ENCODE measurements at regions not wholly inside any gene's neighbourhood (a gene's known extent, or its start where the extent isn't known, plus 50 kb on each side); places are given as distances from the start of the nearest gene placed in this dataset.

DNA sequence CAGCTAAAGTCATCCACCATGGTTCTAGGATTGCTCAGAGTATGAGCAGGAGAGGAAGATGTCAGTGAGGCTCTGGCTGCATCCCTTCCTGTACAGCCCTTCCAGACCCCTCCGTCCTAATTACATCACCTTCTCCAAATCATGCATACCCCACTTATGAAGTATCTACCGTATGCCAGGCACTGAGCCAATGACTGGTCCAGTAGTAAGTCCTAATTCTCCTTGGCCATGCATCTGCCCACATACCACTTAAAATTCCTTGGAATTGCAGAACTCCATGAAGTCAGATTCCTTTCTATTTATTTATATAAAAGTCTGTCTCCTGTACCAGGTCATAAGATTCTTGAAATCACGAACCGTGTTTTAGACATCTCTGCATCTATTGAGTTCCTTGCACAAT lies 106.1 kb downstream of the SEC16B start:
- DNase-seq (ENCODE audit: low read depth in 1 of 2, low spot score in 2 of 2), result no peak
- no peaks in the 10 kb centered on the region for H3K36me3 ChIP-seq
- peaks cover 3% of the 10 kb centered on the region; the same call in 1 of the 2 replicates for H3K9me3 ChIP-seq (replicated peaks)
- peaks cover 29% of the 10 kb centered on the region for H3K4me1 ChIP-seq (replicated peaks)
- H3K27me3 ChIP-seq (replicated peaks), result no peaks in the 10 kb centered on the region
- H3K4me3 ChIP-seq, result no peak overlapping the region
- H3K27ac ChIP-seq, result no peak overlapping the region

DNA sequence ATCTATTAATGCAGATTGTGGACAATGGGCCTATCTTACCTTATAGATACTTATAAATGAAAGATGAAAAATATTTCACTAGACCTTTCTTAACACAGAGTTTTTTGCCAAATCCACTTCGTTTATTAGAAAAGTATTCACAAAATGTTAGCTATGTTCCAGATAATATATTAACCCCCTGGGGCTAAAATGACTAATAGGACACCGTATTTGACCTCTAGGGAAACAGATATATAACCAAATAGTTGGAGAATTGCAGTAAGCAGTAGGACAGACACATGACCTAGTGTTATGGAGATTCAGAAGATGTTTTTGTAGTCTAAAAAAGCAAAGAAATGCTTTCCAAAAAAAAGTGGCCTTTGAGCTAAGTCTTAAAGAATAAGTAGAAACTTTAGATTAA lies 106.9 kb downstream of the SEC16B start:
- Histone ChIP-seq H3K9me3 (replicated peaks) (peaks cover 3% of the 10 kb centered on the region; the same call in 1 of the 2 replicates), H3K27ac (no peak overlapping the region), H3K4me3 (no peak overlapping the region), H3K36me3 (no peaks in the 10 kb centered on the region), H3K27me3 (replicated peaks) (no peaks in the 10 kb centered on the region), H3K4me1 (replicated peaks) (peaks cover 31% of the 10 kb centered on the region)
- DNase-seq (ENCODE audit: low read depth in 1 of 2, low spot score in 2 of 2), result no peak

DNA sequence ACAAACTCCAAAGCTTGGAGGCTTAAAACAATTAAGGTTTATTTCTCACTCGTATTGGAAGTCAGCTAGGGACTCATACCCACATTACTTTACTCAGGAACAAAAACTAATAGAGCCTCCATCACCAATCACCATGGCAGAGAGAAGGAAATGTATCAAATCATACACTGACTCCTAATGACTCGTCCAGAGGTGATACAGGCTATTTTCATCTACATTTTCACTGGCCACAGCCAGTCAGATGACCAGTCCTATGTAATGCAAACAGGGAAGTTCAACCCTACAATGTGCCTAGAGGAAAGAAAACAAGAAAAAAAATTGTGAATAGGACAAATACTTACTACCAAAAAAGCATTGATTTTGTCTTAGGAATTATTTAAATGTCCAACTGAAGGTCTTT lies 110.3 kb downstream of the SEC16B start:
- H3K36me3 ChIP-seq, result no peaks in the 10 kb centered on the region
- no peaks in the 10 kb centered on the region for H3K27me3 ChIP-seq (replicated peaks)
- no peak for DNase-seq (ENCODE audit: low read depth in 1 of 2, low spot score in 2 of 2)
- no peak overlapping the region for H3K4me3 ChIP-seq
- H3K9me3 ChIP-seq (replicated peaks), result peaks cover 3% of the 10 kb centered on the region; the same call in 1 of the 2 replicates
- H3K4me1 ChIP-seq (replicated peaks), result peaks cover 15% of the 10 kb centered on the region
- no peak overlapping the region for H3K27ac ChIP-seq

DNA sequence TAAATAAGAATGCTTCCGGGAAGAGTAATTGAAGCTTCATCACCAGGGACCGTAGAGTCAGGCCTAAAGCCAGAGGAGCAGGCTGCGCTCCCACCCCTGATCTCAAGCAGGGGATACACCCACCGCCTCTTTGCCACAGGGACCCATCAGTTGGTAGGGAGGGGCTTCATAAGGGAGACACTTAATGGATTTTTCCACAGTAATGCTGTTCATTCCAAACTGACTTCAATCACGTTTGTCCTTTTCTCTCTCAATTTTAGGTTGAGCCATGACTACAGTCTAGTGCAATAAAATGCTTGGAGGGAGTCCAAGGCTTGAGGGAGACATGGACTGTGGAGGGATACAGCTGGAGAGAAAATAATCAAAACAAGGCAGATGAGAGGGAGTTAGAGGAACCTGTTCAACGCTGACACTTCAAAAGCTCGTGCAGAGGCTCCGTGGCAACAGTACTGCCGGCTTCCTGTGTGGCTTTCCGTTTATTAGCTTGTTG lies 111.5 kb downstream of the SEC16B start:
- Histone ChIP-seq H3K27me3 (replicated peaks) (no peaks in the 10 kb centered on the region), H3K9me3 (replicated peaks) (no peaks in the 10 kb centered on the region; the same call in 1 of the 2 replicates), H3K36me3 (no peaks in the 10 kb centered on the region), H3K4me1 (replicated peaks) (peaks cover 7% of the 10 kb centered on the region; the same call in 1 of the 2 replicates), H3K4me3 (no peak overlapping the region), H3K27ac (no peak overlapping the region)
- no peak for DNase-seq (ENCODE audit: low read depth in 1 of 2, low spot score in 2 of 2)

DNA sequence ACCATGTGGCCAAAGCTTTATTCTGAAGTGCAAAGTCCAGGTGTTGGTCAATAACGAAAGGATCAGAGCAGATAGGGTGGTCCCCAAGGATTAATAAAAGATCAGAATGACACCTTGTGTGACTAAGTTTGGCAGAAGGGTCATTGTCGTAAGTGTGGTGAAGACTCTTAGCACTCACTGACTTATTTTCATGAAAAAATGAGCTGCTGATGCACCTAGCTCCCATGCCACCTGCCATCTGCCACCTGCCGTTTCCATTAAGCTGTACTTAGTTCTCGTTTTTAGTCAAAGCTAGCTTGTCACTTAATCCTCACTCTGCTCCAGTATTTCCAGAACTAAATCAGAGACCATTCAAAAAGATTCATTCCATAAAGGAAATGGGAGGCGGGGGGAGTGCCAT lies 112.6 kb downstream of the SEC16B start:
- Histone ChIP-seq H3K4me1 (replicated peaks) (peaks cover 7% of the 10 kb centered on the region; the same call in 1 of the 2 replicates), H3K9me3 (replicated peaks) (no peaks in the 10 kb centered on the region), H3K27ac (no peak overlapping the region), H3K36me3 (no peaks in the 10 kb centered on the region), H3K27me3 (replicated peaks) (no peaks in the 10 kb centered on the region; the same call in 1 of the 2 replicates), H3K4me3 (no peak overlapping the region)
- no peak for DNase-seq (ENCODE audit: low read depth in 1 of 2, low spot score in 2 of 2)

DNA sequence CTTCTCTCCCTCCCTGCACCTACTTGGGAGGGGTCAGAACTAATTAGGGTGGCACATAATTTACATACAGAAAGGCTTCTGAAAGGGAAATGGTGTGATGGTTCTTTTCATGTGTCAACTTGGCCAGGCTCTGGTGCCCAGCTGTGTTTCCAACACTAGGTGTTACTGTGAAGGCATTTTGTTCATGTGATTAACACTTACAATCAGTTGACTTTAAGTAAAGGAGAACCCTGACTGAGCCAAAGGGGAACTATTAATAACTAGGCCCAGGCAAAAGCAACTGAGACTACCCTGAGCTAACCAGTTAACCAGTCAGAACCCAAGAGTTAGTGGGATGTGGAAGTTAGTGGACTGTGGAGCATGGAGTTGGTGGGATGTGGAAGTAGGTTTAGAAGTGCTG lies 114.9 kb downstream of the SEC16B start:
- Histone ChIP-seq H3K27me3 (replicated peaks) (no peaks in the 10 kb centered on the region; the same call in 1 of the 2 replicates), H3K9me3 (replicated peaks) (no peaks in the 10 kb centered on the region), H3K4me1 (replicated peaks) (peaks cover 7% of the 10 kb centered on the region; the same call in 1 of the 2 replicates), H3K4me3 (no peak overlapping the region), H3K36me3 (no peaks in the 10 kb centered on the region), H3K27ac (no peak overlapping the region)
- no peak for DNase-seq (ENCODE audit: low read depth in 1 of 2, low spot score in 2 of 2)

DNA sequence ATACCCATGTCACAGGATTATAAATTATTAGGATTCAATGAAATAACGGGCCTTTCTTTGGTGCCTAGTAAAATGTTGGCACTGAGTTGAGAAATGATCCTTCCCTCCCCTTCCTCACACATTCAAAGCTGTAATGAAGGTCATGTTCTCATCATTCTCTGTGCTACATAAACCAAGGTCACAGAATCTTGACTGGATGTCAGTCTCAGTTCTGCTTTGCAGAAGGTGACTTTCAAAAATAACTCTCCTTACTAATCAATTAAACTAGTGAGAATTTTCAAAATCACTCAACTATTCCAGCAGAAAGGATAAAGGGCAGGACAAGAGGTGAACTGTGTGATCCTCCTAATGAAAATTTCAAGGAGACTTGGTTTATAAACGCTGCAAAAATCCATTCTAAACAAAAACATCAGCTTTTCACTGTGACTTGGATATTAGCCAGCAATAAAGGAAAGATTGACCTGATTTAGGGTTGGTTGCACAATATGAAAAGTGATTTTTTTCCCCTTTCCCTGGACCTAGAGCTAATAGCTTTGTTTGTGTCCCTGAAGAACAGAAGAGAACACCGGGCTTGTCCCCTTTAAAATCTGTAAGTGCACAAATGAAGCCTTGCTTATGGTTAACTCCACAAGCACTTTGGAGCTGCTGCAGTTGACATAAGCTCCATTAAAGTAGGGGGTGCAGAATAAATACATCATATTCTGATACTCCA lies 120.1 kb downstream of the SEC16B start:
- Histone ChIP-seq H3K27me3 (replicated peaks) (no peaks in the 10 kb centered on the region; the same call in 1 of the 2 replicates), H3K4me1 (replicated peaks) (peaks cover 21% of the 10 kb centered on the region), H3K36me3 (no peaks in the 10 kb centered on the region), H3K4me3 (no peak overlapping the region), H3K9me3 (replicated peaks) (peaks cover 8% of the 10 kb centered on the region; the same call in 1 of the 2 replicates), H3K27ac (no peak overlapping the region)
- no peak for DNase-seq (ENCODE audit: low read depth in 1 of 2, low spot score in 2 of 2)

DNA sequence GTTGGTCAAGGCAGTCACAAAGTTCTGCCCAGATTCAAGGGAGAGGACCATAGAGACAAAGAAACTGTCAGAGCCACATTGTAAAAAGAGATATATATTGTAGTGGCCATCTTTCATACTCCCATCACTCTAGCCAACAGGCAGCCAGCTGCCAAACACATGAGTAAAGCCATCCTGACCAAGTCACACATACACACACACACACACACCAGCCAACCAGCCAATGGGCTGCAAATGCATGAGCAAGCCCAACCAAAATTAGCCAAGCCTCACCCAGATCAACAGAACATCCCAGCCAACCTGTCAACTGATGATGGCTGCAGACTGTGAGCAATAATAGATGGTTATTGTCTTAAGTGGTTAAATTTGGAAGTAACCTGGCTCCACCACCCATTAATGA lies 120.7 kb downstream of the SEC16B start:
- H3K36me3 ChIP-seq, result no peaks in the 10 kb centered on the region
- H3K27ac ChIP-seq, result peak overlapping the region; percentile 20; the same call in 1 of the 2 replicates
- H3K4me1 ChIP-seq (replicated peaks), result peaks cover 21% of the 10 kb centered on the region
- H3K4me3 ChIP-seq, result no peak overlapping the region
- peaks cover 8% of the 10 kb centered on the region; the same call in 1 of the 2 replicates for H3K9me3 ChIP-seq (replicated peaks)
- no peaks in the 10 kb centered on the region; the same call in 1 of the 2 replicates for H3K27me3 ChIP-seq (replicated peaks)
- DNase-seq (ENCODE audit: low read depth in 1 of 2, low spot score in 2 of 2), result no peak

DNA sequence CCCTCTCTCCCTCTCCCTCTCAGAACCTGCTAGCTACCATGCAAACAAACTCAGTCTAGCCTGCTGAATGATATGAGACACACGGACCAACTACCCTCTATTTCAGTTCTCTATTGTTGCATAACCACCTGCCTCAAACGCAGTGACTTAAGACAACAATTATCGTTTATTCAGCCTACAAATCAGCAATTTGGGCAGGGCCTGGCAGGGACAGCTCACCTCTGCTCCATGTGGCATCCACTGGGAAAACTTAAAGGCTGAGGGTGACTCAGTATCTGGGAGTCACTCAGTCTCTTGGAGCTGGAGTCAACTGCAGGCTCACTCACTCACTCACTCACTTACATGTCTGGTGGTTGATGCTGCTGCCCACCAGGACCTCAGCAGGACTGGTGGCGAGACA lies 121.3 kb downstream of the SEC16B start:
- Histone ChIP-seq H3K9me3 (replicated peaks) (peaks cover 8% of the 10 kb centered on the region; the same call in 1 of the 2 replicates), H3K36me3 (no peaks in the 10 kb centered on the region), H3K27ac (peak overlapping the region; percentile 56), H3K4me1 (replicated peaks) (peaks cover 21% of the 10 kb centered on the region), H3K4me3 (no peak overlapping the region), H3K27me3 (replicated peaks) (no peaks in the 10 kb centered on the region; the same call in 1 of the 2 replicates)
- DNase-seq (ENCODE audit: low read depth in 1 of 2, low spot score in 2 of 2), result no peak

DNA sequence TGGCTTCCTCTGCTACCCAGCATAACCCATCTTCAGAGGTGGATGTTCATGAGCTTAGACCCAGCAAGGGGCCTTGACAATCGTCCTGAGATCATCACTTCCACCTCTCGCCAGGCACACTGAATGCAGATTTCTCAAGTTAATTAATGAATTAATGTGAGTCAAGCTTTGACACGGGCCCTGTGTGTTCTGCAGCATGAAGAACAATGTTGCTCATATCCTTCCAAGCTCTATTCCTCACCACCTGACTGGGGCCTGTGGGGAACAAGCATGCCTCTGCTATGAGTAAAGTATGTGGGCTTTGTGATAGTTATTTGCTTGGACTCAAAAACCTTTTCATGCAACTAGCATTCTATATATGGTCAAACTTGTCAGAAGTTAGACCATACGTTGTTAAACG lies 122.0 kb downstream of the SEC16B start:
- Histone ChIP-seq H3K36me3 (no peaks in the 10 kb centered on the region), H3K9me3 (replicated peaks) (peaks cover 8% of the 10 kb centered on the region; the same call in 1 of the 2 replicates), H3K4me3 (no peak overlapping the region), H3K27me3 (replicated peaks) (no peaks in the 10 kb centered on the region; the same call in 1 of the 2 replicates), H3K4me1 (replicated peaks) (peaks cover 21% of the 10 kb centered on the region), H3K27ac (peak overlapping the region; percentile 56)
- DNase-seq (ENCODE audit: low read depth in 1 of 2, low spot score in 2 of 2), result peak in 1 of 2 experiments; percentile 29

DNA sequence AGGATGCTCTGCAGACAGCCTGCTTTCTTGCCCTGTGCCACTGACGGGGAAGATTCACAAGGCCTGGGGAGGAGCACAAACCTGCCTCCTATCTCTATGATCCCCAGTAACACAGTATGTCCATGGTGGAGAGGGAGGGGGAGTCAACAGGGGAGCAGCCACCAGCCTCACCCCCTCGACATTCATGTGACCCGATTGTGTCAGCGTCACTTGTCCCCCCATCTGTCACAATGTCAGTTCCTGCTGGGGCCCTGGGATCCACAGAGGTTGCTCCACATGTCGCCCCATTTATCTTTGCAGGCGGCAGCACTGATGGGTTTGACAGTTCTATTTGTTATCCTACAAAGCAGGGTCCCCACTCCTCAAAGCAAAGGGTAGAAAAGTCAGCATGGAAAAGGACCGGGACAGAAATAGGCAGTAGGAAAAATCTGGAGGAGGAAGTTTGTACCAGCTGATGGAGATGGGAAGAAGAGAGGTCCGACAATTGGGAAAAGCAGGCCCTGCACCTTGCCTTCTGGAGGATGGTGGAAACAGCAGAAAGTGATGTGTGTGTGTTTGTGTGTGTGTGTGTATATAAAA lies 130.9 kb downstream of the SEC16B start:
- H3K9me3 ChIP-seq (replicated peaks), result no peaks in the 10 kb centered on the region
- no peak overlapping the region for H3K27ac ChIP-seq
- H3K27me3 ChIP-seq (replicated peaks), result no peaks in the 10 kb centered on the region
- no peak for DNase-seq (ENCODE audit: low read depth in 1 of 2, low spot score in 2 of 2)
- H3K4me3 ChIP-seq, result no peak overlapping the region
- no peaks in the 10 kb centered on the region for H3K36me3 ChIP-seq
- no peaks in the 10 kb centered on the region for H3K4me1 ChIP-seq (replicated peaks)

DNA sequence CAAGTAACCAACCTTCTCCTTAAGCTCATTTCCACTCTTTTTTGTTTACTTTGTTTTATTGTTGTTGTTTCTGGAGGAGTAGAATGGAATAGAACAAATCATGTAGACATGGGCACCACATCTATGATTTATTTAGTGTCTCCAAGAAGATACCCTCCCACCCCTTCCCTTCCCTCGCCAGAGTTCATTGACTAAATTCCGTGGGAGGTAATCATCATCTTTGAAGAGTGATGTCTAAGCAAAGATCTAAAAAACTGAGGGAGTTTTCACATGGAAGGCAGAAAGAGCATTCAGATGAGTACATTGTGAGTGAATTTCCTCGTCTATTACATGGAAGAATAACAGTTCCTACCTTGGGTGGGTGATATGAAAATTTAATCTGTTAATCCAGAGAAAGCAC lies 136.2 kb downstream of the SEC16B start:
- no peaks in the 10 kb centered on the region for H3K36me3 ChIP-seq
- H3K4me3 ChIP-seq, result no peak overlapping the region
- no peaks in the 10 kb centered on the region for H3K4me1 ChIP-seq (replicated peaks)
- H3K27ac ChIP-seq, result no peak overlapping the region
- no peaks in the 10 kb centered on the region for H3K9me3 ChIP-seq (replicated peaks)
- no peak for DNase-seq (ENCODE audit: low read depth in 1 of 2, low spot score in 2 of 2)
- no peaks in the 10 kb centered on the region for H3K27me3 ChIP-seq (replicated peaks)

DNA sequence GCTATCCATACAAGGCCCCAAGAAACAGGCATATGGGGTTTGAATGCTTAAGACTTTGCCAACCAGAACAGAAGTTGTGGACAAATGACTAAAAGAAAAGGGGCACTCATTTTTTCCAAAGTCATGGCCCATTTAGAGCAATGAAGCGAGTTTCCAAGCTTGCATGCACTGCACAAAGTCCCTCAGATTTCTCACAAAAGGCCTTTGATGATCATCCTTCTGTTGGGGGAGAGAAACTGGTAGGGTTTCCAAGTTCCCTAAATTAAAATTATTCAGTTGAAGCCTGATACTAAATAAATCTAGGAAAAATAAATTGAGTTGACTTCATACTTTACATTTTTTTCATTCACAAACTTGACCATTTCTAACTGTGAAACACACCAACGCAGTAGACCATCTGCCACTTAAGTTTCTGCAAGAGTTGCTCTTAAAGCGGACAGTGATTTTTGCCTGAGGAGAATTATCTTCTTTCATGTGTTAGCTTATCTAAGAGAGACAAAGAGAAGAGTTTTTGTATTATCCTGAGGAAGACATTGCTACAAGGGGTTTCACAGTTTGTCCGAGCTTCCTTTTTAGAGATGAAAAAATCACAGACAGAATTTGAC lies 139.2 kb downstream of the SEC16B start:
- no peaks in the 10 kb centered on the region for H3K9me3 ChIP-seq (replicated peaks)
- H3K27me3 ChIP-seq (replicated peaks), result no peaks in the 10 kb centered on the region
- DNase-seq (ENCODE audit: low read depth in 1 of 2, low spot score in 2 of 2), result no peak
- no peaks in the 10 kb centered on the region for H3K4me1 ChIP-seq (replicated peaks)
- no peaks in the 10 kb centered on the region for H3K36me3 ChIP-seq
- H3K4me3 ChIP-seq, result no peak overlapping the region
- H3K27ac ChIP-seq, result no peak overlapping the region

Measured in SJSA1 (cell line).